WERI-Rb-1 (cell line): ENCODE measurements at regions not wholly inside any gene's neighbourhood (a gene's known extent, or its start where the extent isn't known, plus 50 kb on each side); places are given as distances from the start of the nearest gene placed in this dataset.
"Not testable (repeated sequence)": the region's sequence is repeated elsewhere in the genome, so short reads cannot be mapped to it uniquely, and the experiment has no call there.

ENCODE experiments used
- DNase-seq: peaks from one replicate; pipeline ENCODE4 v3.0.0-alpha.2; 2020
- H3K27ac ChIP-seq: fragments of 250-450 bp; sonication (Bioruptor Pico); 2 replicates; pipeline ENCODE4 v1.5.1; 2020; ENCODE audit warnings: mild to moderate bottlenecking, moderate library complexity
- H3K27me3 ChIP-seq: fragments of 250-450 bp; sonication (Bioruptor Pico); 2 replicates; pipeline ENCODE4 v1.5.1; 2021; ENCODE audit warnings: mild to moderate bottlenecking, low read depth, moderate library complexity; ENCODE audit not compliant: insufficient read depth, severe bottlenecking
- H3K36me3 ChIP-seq: fragments of 250-450 bp; sonication (Bioruptor Pico); 2 replicates; pipeline ENCODE4 v1.5.1; 2020; ENCODE audit warnings: mild to moderate bottlenecking, moderate library complexity
- H3K4me3 ChIP-seq: 2 replicates; pipeline ENCODE4 v1.5.1; 2011; ENCODE audit warnings: low read depth, mild to moderate bottlenecking, control low read depth, low read length
- H3K9me3 ChIP-seq: fragments of 250-450 bp; sonication (Bioruptor Pico); 2 replicates; pipeline ENCODE4 v1.5.1; 2021; ENCODE audit warnings: mild to moderate bottlenecking, moderate library complexity; ENCODE audit not compliant: severe bottlenecking
- TF ChIP-seq, protein P1 (sequence below): IDR thresholded peaks from 2 replicates; pipeline ENCODE4 v1.5.1; 2011; ENCODE audit warnings: low read depth, mild to moderate bottlenecking, control low read depth, inconsistent platforms, low read length

DNA sequence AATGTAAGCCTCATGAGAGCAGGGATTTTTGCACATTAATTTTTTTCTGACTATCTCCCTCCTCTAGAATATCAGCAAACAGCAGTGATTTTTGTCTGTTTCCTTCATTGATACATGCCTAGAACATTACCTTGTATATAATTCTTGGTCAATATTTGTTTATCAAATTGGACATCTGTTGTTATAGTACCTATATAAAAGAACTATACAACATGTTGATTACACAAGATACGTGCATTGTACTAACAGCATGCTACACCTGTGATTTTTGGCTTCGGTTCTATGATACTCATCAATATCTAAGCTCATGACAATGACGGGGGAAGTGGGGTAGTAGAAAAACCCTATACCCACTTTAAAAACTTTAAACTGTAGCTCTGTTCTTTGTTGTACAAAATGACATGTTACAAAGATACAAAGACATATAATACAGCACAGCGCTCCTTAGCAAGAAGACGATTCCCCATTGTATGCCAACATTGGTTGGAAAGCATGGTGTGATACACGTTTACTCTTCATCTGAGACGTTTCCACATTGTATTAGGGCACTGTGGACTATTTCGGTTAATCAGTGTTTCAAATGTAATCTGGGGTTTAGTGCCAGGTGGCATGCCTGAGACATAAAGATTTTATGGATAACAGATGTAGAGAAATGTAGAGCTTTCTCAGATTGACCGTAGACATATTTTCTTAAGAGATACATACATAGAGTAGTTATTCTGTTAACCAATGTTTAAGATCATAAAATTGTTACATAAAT, 70.5 kb upstream of the FOXP2 start:
- TF ChIP-seq, protein P1, sequence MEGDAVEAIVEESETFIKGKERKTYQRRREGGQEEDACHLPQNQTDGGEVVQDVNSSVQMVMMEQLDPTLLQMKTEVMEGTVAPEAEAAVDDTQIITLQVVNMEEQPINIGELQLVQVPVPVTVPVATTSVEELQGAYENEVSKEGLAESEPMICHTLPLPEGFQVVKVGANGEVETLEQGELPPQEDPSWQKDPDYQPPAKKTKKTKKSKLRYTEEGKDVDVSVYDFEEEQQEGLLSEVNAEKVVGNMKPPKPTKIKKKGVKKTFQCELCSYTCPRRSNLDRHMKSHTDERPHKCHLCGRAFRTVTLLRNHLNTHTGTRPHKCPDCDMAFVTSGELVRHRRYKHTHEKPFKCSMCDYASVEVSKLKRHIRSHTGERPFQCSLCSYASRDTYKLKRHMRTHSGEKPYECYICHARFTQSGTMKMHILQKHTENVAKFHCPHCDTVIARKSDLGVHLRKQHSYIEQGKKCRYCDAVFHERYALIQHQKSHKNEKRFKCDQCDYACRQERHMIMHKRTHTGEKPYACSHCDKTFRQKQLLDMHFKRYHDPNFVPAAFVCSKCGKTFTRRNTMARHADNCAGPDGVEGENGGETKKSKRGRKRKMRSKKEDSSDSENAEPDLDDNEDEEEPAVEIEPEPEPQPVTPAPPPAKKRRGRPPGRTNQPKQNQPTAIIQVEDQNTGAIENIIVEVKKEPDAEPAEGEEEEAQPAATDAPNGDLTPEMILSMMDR, result no peak
- H3K9me3 ChIP-seq, result no peaks in the 10 kb centered on the region
- no peak overlapping the region for H3K4me3 ChIP-seq
- no peak overlapping the region for H3K27ac ChIP-seq
- no peak for DNase-seq
- H3K27me3 ChIP-seq, result no peaks in the 10 kb centered on the region
- H3K36me3 ChIP-seq, result no peaks in the 10 kb centered on the region

DNA sequence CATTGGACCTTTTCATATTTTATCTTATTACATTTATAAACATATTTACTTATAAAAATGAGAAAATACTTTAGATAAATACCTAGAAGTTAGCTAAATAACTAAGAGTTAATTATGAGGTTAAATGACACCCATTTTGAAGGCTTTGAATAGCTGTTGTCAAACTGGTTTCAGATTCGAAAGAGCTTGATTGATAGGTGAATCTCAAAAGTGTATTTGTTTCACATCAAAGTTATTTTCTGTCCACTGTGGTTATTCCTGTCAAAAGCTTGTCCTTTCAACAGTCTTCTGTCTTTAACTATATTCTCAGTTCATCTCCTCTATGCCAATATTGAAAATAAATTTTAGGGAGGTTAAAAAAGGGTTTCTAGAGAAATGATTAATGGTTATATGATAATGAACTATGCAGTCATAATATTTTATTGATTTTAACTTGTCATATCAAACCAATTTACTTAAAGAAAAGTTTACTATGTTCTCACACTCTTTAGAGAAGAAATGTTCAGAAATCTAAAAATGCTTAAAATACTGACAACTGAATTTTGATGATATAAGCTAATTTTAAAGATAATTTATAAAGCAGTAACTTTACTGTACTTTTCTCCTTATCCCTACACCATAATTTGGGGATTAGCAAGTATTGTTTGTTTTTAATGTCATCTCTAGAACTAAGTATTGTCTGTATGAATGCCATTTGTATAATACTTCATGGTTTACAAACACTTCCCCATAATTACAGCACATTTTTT, 72.0 kb upstream of the FOXP2 start:
- TF ChIP-seq, protein P1, result no peak
- H3K27me3 ChIP-seq, result no peaks in the 10 kb centered on the region
- no peaks in the 10 kb centered on the region for H3K9me3 ChIP-seq
- no peaks in the 10 kb centered on the region for H3K36me3 ChIP-seq
- no peak overlapping the region for H3K4me3 ChIP-seq
- no peak for DNase-seq
- H3K27ac ChIP-seq, result no peak overlapping the region

DNA sequence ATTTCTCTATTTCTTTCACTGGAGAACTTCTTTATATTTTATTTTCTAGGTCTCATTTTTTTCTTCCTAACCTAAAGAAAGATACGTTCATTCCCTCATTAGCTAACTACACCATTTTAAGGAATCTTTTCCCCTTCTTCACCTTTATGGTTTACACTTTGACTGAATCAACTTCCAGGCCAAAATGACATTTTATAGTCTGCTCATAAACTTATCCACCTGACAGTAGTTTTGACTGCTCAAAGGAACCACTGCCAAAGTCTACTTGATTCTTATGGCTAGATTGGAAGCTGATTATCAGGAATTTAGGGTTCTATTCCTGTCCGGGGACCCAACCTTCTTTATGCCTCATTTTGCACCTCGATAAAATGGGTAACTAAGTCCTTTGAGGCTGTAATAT, 73.0 kb upstream of the FOXP2 start:
- no peaks in the 10 kb centered on the region for H3K36me3 ChIP-seq
- H3K9me3 ChIP-seq, result no peaks in the 10 kb centered on the region
- H3K27ac ChIP-seq, result no peak overlapping the region
- TF ChIP-seq, protein P1, result no peak
- H3K27me3 ChIP-seq, result no peaks in the 10 kb centered on the region
- no peak overlapping the region for H3K4me3 ChIP-seq
- no peak for DNase-seq

DNA sequence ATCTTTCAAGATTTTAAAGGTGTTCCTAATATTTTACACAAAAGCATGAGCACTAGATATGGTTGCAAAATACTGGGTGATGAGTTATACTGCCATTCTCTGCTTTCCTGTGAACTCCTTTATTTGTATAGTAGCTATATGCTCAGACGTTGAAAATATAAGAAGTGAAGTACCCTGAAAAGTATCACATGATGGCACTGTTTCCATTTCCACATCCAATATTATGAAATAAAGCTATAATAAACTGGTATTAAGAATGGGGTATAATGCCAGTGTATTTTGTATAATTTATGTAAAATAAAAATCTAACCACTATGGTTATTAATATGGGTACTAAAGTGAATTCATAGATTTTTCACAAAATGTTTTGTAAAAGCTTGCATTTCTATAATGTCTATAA, 79.6 kb upstream of the FOXP2 start:
- TF ChIP-seq, protein P1, result no peak
- no peak overlapping the region for H3K4me3 ChIP-seq
- H3K9me3 ChIP-seq, result no peaks in the 10 kb centered on the region
- DNase-seq, result no peak
- H3K36me3 ChIP-seq, result no peaks in the 10 kb centered on the region
- no peak overlapping the region for H3K27ac ChIP-seq
- H3K27me3 ChIP-seq, result no peaks in the 10 kb centered on the region

DNA sequence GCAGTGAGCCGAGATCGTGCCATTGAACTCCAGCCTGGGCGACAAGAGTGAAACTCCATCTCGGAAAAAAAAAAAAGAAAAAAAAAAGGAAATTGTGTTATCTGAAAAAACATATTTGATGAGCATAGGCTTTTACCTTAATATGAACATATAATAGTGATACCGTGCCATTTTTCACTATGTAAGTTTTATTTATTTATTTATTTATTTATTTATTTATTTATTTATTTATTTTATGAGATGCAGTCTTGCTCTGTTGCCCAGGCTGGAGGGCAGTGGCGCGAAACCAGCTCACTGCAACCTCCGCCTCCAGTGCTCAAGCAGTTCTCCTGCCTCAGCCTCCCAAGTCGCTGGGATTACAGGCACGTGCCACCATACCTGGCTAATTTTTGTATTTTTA, 85.2 kb upstream of the FOXP2 start:
- not testable (repeated sequence) for H3K36me3 ChIP-seq, DNase-seq, H3K9me3 ChIP-seq, H3K4me3 ChIP-seq, H3K27ac ChIP-seq, H3K27me3 ChIP-seq

DNA sequence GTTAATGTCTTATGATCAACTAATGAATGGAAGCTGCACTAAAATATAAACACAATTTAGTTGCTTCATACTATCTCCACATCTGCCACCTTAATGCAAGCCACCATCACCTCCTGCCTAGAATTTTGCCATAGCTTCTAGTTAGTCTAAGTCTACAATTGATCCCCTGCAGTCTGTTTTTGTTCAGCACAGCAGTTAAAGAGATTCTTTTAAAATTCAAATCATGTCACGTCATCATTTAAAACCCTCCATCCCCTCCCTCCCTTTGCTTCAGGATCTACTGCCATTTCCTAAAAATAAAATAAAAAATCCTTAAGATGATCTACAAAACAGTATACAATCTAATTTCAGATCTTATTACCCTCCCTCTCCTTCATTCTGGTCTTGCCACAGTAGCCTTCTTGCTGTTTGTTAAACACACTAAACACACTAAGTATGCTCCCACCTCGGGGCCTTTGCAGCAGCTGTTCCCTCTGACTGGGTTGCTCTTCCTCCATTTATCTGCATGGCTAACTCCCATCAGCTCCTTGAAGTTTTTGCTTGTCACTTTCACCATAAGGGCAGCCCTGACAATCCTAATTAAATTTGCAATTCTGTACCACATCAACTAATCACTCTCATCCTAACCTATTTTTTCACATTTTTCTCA, 97.0 kb upstream of the FOXP2 start:
- Histone ChIP-seq H3K9me3 (no peaks in the 10 kb centered on the region), H3K27ac (no peak overlapping the region), H3K27me3 (no peaks in the 10 kb centered on the region), H3K36me3 (no peaks in the 10 kb centered on the region), H3K4me3 (no peak overlapping the region)
- DNase-seq, result no peak
- TF ChIP-seq, protein P1, result no peak
